GM21737 (cell line): ENCODE measurements at regions not wholly inside any gene's neighbourhood (a gene's known extent, or its start where the extent isn't known, plus 50 kb on each side); places are given as distances from the start of the nearest gene placed in this dataset.
A peak's percentile ranks its signal among the peaks of the same experiment; 100 is the strongest.
"Not testable (repeated sequence)": the region's sequence is repeated elsewhere in the genome, so short reads cannot be mapped to it uniquely, and the experiment has no call there.

Source experiments
- ATAC-seq: cut with Tn5 transposase; IDR thresholded peaks from one replicate; pipeline ENCODE4 v1.9.1; 2021; ENCODE audit warnings: mild to moderate bottlenecking, moderate library complexity; ENCODE audit not compliant: unreplicated experiment

DNA sequence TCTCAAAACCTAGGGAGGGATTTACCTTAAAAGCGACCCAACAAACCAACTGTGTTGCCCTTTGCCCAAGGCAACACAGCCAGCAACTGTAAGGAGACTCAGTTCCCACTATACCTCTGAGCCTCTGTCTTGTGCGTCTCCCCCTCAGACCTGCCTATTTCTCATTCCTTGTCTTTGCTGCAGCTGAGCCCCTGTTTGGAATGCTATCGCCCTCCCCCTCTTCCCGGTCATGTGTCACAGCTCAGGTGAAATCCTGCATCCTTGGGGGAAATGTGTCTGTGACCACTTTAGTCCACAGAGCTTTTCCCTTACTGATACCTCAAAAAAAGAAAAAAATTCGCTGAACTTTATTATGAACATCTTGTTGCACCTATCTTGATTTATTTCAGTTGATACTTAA lies 52.0 kb upstream of the LRIG1 start:
- ATAC-seq: no peak

DNA sequence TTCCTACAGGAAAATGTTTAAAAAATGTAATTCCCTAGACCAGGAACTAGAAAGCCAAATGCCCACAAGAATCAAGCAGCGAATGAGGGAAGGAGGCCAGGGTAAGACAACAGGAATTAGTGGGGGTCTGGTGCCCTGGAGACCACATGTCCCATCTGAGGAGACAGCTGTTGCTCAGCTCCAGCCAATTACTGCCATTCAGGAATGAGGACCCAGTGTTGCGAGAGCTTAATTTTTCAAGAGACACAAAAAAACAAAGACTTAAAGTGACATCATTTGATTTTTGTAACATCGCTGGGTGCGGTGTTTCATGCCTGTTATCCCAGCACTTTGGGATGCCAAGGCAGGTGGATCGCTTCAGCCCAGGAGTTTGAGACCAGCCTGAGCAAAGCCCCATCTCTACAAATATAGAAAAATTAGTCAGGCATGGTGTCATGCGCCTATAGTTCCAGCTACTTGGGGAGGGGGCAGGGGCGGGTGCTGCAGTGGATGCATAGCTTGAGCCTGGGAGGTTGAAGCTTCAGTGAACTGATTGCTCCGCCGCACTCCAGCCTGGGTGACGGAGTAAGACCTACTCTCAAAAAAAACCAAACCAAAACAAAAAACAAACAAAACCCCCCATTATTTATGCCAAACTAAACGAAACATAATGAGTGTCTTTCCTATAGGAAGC lies 52.8 kb upstream of the LRIG1 start:
- ATAC-seq: no peak

DNA sequence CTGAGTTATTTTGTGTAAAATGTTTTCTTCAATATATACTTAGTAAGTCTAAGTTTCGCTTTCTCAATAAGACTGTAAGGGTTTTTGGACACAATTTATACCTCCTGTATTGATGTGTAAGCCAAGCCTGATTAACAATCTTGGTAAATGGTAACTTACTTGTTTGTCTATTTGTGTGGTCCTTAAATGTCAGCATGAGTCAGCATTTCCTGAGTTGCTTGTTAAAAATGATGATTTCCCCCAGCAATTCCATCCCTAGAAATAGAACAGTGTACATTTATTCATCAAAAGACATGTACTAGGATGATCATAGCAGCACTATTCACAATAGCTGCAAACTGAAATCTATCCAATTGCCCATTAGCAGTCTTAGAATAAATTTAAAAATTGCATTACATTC lies 53.4 kb upstream of the LRIG1 start:
- ATAC-seq: no peak

DNA sequence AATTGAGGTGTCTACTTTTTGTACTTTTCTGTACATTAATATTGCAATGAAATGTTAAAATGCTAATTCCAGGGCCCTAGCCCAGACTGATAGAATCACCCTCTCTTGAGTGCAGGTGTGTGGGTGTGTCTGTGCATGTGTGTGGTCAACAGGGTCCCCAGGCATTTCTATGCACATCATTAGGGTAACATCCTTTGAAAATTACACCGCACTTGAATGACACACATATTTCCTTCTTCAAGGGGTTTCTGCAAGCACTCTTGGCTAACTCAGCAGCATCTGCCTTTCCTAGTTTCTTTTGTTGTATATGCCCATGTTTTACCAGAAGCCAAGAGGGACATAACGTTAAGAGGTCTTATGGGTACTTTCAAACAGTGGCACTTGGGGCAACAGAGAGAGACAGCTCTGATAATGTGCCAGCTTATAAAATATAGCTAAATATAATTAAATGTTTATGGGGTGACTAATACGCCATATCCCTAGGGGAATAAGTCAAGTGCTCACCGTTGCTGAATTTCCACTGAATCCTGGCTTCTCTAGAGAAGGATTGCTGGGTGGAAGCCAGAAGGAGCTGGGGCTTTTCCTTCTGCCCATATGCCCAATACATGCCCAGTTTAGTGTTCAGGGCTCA lies 54.5 kb upstream of the LRIG1 start:
- no peak for ATAC-seq

DNA sequence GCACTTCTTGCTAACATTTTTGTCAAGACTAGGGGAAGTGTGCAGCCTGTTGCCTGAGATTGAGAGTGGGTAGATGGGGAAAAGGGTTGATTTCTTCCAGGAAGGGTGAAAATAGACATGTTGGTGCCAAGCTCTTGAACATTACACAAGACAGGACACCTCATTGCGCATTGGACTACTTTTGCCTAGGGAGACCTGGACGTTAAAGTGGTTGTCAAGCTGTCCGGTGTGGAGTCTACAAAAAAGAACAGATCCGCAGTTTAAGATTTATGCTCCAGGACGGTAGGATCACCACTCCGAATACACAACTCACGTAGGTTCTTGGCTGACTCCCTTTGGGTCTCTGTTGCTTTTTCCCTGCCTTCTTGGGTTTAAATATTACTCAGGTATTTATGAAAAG lies 56.3 kb upstream of the LRIG1 start:
- ATAC-seq: no peak

DNA sequence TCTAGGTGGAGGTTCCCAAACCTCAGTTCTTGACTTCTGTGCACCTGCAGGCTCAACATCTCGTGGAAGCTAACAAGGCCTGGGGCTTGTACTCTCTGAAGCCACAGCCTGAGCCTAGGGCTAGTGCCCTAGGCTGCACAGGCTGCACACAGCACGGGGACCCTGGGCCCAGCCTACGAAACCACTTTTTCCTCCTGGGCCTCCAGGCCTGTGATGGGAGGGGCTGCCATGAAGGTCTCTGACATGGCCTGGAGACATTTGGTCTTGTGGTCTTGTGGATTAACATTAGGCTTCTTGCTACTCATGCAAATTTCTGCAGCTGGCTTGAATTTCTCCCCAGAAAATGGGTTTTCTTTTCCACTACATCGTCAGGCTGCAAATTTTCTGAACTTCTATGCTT lies 59.1 kb upstream of the LRIG1 start:
- ATAC-seq: not testable (repeated sequence)

DNA sequence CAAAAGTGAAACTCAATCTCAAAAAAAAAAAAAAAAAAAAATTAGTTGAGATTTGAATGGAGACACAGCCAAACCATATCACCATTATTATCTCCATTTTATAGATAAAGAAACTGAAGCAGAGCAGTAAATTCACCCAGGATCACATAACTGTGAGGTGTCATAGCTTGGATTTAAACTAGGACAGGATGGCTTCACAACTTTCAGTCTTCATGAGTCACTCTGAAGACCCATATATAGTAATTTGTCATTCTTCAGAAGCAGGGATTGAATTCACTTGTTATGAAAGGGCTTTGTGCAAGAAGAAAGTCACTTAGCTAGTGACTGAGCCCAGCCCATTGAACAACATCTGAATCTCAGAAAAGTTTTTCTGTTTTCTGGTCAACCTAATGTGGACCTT lies 60.5 kb upstream of the LRIG1 start:
- ATAC-seq: no peak

DNA sequence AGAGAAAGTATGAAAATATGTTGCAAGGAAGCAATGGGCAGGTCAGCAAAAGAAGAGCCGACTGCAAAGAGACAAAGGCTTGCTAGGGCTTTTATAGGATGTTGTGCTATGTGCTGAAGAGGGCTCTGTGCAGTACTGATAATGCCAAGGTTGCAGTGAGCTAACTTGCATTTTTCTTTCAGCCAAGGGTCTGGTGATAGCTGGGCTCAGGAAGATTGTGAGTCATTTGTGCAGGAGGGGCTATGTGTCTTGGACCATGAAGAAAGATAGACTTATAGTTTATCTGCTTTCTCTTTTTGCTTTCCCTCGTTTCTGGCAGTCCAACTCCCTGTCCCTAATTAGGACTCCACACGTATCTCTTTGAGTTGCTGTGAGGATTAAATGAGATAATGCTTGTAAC lies 64.5 kb upstream of the LRIG1 start:
- ATAC-seq: no peak

DNA sequence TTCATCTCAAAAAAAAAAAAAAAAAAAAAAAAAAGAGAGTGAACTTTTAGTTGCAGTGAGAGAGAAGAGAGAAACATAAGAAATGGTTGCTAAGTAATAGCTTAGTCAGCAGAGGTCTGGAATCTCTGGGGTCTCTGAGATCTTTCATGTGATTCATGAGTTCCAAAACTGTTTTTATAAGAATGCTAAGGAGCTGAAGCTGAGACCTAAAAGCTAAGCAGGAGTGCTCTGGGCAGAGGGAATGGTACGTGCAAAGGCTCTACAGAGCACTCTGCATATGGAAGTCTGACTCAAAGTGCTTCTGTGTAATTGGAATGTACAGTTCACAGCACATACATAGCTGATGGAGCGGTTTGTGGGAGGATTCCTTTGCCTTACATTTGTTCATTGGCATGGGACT lies 66.3 kb upstream of the LRIG1 start:
- ATAC-seq: no peak

DNA sequence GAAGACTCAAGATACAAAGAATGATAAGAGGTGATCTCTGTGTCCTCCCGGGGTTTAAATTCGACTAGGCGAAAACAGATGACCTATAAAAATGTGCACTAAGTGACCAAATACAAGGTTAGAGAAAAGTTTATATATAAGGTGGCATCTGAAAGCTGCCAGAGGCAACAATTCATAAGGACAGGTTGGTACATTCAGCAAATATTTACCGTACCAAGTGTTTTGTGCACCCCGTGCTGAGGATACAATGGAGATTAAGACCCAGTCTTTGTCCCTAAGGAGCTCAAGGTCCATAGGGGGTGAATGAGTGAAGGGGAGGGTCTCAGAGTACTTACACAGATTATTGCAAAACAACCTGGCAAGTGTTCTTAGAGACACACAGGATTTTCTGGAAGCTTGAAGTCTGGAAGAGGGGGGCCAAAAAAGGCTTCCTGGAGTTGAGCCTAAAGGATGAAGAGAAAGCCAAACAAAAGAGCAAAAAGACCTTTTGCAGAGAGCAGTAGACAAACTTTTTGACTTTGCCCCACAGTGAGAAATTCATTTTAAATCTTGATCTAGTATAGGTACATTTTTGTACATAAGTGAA lies 71.4 kb upstream of the LRIG1 start:
- no peak for ATAC-seq

DNA sequence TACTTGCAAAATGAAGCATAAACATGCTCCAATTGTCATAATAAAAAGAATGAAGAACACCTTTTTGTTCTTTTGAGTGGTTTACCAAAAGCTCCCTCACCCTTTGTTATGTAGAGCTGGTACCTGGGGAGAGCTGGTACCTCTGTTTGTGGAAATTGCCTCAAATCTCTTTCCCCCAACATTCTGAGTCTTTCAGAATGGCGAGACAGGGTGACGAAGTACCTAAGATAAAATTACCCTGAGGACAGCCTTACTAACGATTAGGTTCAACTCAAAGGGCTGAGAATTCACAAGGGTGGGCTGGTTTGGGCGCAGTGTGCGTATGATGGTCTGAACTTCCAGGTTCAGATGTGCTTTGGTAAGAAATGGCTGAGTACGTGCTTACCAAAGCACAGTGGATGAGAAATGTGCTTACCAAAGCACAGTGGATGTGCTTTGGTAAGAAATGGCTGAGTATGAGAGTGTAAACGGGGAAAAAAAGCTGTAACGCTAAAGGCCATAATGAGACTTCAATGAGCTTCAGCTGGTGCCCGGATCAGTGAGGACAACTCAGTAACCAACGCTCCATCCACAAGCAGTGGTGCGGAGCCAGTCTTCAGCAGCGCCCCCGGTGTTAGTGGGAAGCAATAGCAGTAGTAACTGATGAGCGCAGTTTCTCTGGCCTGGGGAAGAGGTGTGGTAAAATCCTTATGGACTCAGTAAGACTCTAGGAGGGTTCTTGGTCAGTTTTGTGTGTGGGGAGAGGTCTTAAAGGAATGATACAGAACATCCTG lies 72.3 kb upstream of the LRIG1 start:
- no peak for ATAC-seq

DNA sequence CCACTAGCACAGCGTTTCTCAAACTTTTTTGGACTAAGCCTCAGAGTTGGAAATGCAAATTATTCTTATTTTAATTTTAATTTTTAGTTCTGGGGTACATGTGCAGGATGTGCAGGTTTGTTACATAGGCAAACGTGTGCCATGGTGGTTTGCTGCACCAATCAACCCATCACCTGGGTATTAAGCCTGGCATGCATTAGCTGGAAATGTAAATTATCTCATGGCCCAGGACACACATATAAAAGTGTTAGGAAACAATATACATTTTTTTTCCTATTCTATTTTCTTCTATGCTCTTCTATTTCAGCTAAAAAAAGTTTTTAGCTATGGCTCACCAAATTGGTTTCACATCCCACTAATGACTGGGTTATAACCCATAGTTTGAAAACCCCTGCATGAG lies 73.3 kb upstream of the LRIG1 start:
- ATAC-seq: no peak

DNA sequence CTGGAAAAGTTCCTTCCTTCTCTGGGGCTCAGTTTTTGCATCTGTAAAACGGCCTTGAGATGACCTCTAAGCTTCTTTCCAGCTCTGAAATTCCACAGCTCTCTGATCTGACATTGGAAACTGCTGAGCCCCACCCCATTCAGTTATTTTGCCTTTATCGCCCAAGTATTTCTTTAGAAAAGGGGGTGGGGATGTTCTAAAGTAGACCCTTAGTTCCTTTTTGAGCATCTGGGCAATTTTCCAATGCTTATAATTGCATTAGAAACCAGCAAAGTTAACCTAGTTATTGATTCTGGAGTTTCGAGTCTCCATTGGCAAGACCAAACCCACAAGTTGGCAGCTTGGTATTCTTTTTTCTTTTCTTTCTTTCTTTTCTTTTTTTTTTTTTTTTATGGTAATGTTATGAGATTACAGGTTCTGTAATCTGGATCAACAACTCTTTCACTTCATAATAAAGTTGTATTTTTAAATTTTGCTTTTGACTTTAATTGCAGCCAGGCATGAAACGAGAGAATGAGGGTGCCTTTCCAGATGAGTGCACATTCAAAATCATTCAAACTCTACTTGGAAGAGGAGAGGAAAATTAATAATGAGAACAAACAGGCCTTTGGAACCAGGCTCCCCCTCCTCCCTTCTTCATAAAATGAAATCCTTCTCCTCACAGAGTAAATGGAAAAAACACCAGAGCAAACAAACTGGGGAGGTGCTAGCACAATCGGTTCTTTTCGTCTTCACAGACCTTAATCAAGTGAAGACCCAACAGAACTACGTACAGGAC lies 76.8 kb upstream of the LRIG1 start:
- ATAC-seq: no peak

DNA sequence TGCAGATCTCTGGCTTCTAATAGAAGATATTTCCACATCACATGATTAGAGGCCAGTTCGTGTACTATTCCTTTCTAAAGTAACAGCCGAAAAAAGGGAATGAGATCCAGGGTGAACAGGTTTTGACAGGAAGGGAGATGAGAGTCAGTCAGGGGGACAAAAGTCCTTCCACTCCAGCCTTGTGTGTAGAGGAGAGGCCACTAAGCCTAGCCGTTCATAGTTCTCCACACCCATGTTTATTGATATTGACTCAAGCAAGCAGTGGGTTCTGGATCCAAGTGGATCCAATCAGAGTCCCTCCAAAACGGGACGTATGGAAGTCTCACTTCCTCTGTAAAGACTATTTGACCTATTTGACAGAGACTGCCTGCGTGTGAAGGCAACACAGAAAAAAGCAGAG lies 80.4 kb upstream of the LRIG1 start:
- no peak for ATAC-seq

DNA sequence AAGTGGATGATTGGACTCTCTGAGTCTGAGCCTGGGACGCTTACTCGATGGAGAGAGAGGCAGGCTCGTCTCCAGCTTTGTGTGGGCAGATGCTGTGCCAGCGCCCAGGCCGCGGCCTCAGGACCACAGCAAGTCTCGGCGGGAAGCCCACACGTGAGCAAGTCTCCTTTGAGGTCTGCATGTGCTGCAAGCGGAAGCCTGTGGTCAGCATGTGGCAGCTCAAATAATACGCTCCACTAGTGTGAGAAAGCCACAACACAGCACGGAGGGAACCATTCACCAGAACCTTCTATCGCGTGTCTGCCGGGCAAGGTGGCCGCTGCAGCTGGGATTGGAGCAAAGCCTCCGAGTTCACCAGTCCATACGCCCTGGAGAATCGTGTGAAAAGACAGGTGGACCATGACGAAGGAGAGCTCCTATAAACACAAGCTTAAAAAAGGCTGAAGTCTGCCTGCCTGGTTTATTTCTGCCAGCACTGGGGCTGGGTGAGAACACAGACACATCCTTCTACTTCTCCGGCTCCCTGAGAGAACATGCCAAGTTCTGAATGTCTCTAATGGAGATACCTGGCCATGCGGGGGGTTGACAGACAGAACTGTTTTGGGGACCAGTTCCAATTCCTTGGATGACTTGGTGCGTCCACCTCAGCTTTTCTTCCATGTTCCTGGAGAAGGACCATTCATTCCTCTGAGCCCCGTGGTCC lies 82.0 kb upstream of the LRIG1 start:
- ATAC-seq: peak; percentile 92

DNA sequence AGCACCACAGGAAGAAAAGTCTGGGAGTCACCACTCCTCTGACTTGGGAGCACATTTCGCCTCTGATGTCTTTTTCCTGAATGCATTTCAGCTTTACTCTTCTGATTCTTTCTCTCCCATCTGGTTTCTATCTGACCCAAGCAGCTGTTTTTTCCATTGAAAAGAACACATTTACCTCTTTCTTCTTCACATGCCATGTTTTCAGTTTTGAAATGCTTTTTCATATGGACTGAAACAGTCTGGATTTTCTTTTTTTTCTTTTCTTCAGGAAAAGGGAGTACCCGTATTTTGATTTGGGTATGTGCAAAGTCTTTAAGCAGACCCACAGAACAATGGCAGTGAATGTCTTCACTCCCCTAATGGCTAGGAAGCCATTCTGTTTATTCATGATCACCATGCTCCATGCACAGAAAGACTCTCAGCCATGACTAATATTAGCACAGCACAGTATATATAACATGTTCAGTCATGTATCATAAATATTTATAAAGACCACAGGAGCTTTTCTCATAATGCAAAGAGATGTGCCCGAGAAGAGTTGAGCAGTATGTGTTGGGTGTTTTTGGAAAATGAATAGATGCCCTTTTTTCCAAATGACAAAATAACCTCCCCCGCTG lies 82.7 kb upstream of the LRIG1 start:
- ATAC-seq: no peak

DNA sequence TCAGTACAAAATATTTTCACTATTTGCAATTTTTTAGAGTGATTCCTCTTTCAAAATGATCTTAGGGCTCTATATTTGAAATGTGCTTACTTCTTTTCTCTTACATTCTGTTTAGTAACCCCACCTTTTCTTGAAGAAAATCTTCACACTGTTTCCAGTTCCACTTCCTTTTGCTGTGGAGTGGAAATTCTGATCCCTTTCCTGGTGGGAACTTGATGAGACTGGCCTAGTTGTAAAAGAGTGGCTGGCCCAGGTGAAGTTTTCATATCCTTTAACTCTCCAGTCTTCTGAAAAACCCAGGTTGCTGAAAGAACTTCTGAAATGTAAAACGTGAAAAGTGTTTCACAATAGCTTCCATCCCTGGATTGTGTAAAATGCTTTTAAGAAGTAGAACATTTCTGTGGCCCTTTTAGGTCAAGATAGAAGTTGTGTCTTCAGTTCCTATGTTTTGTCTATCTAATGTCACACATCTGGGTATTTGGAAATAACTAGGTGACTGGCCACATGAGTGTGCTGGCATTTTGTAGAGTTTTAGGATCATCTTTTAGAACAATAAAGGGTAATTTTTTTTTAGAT lies 84.8 kb upstream of the LRIG1 start:
- no peak for ATAC-seq

DNA sequence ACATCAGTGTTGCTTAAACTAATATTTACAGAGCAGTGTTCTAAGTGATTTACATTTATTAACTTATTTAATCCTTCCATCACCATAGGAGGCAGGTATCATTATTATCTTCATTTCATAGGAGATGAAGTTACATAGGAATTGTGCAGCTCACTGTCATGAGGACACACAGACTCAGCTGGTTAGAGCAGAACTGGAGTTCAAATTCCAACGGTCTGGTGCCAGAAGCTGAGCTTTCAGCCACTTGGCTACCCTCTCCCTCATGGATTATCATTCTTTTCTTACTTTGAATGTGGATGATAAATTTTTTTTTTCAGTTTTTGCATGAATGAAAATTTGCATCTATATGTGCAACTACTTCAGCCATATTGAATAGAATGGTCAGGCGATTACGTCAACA lies 86.0 kb upstream of the LRIG1 start:
- no peak for ATAC-seq

DNA sequence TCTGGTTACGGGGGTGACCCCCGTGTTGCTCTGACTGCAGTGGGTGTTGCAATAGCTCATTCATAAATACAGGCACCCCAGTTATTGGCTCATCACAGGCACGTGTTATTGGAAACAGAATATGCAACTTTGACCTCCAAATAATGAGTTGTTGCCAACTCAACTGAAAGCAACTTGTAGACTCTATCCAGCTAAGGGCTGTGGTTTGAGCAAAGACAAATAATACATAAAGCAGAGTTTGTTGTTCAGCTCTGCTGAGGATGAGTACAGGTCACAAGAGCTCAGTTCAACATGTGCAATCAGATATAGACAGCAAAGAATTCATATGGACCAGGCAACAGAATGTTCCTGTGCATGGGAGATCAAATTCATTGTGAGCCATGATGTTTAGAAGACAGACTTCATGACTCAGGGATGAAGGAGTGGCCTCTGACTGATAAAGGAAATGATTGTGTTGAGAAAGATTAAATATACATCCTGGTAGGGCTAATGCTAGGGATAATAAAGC lies 87.6 kb upstream of the LRIG1 start:
- no peak for ATAC-seq
